CD4-positive, CD25-positive, alpha-beta regulatory T cell (primary cell): ENCODE measurements at regions not wholly inside any gene's neighbourhood (a gene's known extent, or its start where the extent isn't known, plus 50 kb on each side); places are given as distances from the start of the nearest gene placed in this dataset.

Experiments
- ATAC-seq, 2 donors: fragments of 150-1000 bp; cut with Tn5 transposase; one replicate each; pipeline ENCODE4 v1.10.0; 2021; ENCODE audit warnings: low read depth in 2 of 2, moderate number of reproducible peaks in 2 of 2, moderate library complexity in 1 of 2
- DNase-seq, 3 donors: peaks; one replicate each; pipeline versions ENCODE4 v3.0.0 to v3.0.0-alpha.2; 2012 to 2022; ENCODE audit warnings: mixed read lengths in 1 of 3
- H3K27ac ChIP-seq: one replicate; pipeline ENCODE4 v1.7.0; 2013; ENCODE audit warnings: mild to moderate bottlenecking, low read length; ENCODE audit not compliant: insufficient read depth, poor library complexity, severe bottlenecking
- H3K27me3 ChIP-seq: one replicate; pipeline ENCODE4 v1.7.0; 2013; ENCODE audit warnings: low read length; ENCODE audit not compliant: control insufficient read depth, insufficient read depth
- H3K36me3 ChIP-seq: one replicate; pipeline ENCODE4 v1.7.0; 2013; ENCODE audit warnings: mild to moderate bottlenecking, low read length, moderate library complexity; ENCODE audit not compliant: control insufficient read depth, insufficient read depth
- H3K4me1 ChIP-seq: 2 replicates; pipeline ENCODE4 v1.7.0; 2013; ENCODE audit warnings: mild to moderate bottlenecking, low read length; ENCODE audit not compliant: insufficient read depth, control insufficient read depth, poor library complexity, severe bottlenecking
- H3K4me3 ChIP-seq: one replicate; pipeline ENCODE4 v1.7.0; 2013; ENCODE audit warnings: low read depth, mild to moderate bottlenecking, low read length, moderate library complexity
- H3K9me3 ChIP-seq, 2 experiments: 1 replicate in 1 of 2; 2 replicates in 1 of 2; pipeline ENCODE4 v1.7.0; 2013; ENCODE audit warnings: low read length in 2 of 2, mild to moderate bottlenecking in 1 of 2, moderate library complexity in 1 of 2; ENCODE audit not compliant: control insufficient read depth in 2 of 2
- H3K27ac Mint-ChIP-seq, 3 donors: one replicate each; pipeline ENCODE4 v1.8.0; 2020 to 2022; ENCODE audit warnings: mild to moderate bottlenecking in 3 of 3, mixed read lengths in 3 of 3, moderate library complexity in 2 of 3
- H3K27me3 Mint-ChIP-seq: one replicate; pipeline ENCODE4 v1.8.0; 2022; ENCODE audit warnings: mild to moderate bottlenecking, mixed read lengths
- H3K36me3 Mint-ChIP-seq: one replicate; pipeline ENCODE4 v1.8.0; 2020; ENCODE audit warnings: mixed read lengths
- H3K4me1 Mint-ChIP-seq, 4 donors: one replicate each; pipeline ENCODE4 v1.8.0; 2020 to 2022; ENCODE audit warnings: mixed read lengths in 4 of 4, mild to moderate bottlenecking in 1 of 4
- H3K4me3 Mint-ChIP-seq, 4 donors: one replicate each; pipeline ENCODE4 v1.8.0; 2020 to 2022; ENCODE audit warnings: mild to moderate bottlenecking in 4 of 4, mixed read lengths in 4 of 4, moderate library complexity in 3 of 4
- H3K9me3 Mint-ChIP-seq, 7 donors: one replicate each; pipeline ENCODE4 v1.8.0; 2020 to 2022; ENCODE audit warnings: mixed read lengths in 7 of 7, mild to moderate bottlenecking in 3 of 7, moderate library complexity in 2 of 7

DNA sequence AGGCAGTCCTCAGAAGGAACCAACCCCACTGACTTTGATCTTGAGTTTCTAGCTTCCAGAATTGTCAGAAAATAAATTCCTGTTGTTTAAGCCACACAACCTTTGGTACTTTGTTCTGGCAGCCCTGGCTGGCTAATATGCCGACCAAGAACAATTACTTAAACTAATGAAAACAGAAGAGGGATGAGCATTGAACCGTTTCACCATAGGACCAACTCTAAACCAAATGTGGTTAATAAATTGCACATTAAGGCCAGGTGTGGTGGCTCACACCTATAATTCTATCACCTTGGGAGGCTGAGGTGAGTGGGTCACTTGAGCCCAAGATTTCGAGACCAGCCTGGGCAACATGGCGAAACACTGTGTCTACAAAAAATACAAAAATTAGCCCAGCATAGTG, 160.9 kb upstream of the RAI14 start:
- DNase-seq: no peak
- no peaks in the 10 kb centered on the region for H3K27me3 ChIP-seq
- peaks cover 0 to 3% (median 0%) of the 10 kb centered on the region in 7 donors for H3K9me3 Mint-ChIP-seq
- ATAC-seq: no peak
- H3K36me3 Mint-ChIP-seq: no peaks in the 10 kb centered on the region
- H3K27me3 Mint-ChIP-seq: no peaks in the 10 kb centered on the region
- no peaks in the 10 kb centered on the region for H3K36me3 ChIP-seq
- H3K4me1 Mint-ChIP-seq: peaks cover 0 to 2% (median 0%) of the 10 kb centered on the region in 4 donors
- no peak overlapping the region for H3K27ac ChIP-seq
- H3K27ac Mint-ChIP-seq: peak overlapping the region in 1 of 3 donors; percentile 69
- H3K4me3 Mint-ChIP-seq: no peak overlapping the region
- no peaks in the 10 kb centered on the region for H3K4me1 ChIP-seq
- no peak overlapping the region for H3K4me3 ChIP-seq
- H3K9me3 ChIP-seq: no peaks in the 10 kb centered on the region

DNA sequence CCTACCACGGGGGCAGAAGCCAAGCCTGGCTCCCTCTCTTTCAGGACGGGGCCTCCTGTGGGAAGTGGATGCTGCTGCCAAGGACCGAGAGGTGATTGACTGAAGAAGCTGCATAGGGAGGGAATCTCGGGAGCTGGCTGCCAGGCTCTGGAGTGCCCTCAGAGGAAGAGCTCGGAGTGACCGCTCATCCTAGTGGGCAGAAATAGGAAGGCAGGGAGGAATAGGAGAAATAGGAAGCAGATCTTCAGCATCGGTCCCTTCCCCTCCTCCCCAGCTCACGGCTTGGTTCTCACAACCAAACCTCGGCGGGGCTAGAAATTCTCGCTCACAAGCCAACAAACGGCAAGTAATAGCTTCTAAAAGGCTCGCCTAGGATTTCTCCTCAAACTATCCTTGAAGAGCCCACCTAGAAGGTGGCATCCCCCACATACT, 159.9 kb upstream of the RAI14 start:
- DNase-seq: no peak
- Mint-ChIP-seq H3K4me3 (no peak overlapping the region), H3K36me3 (no peaks in the 10 kb centered on the region), H3K9me3 (peaks cover 0 to 3% (median 0%) of the 10 kb centered on the region in 7 donors), H3K27ac (no peak overlapping the region), H3K27me3 (no peaks in the 10 kb centered on the region), H3K4me1 (peaks cover 0 to 2% (median 0%) of the 10 kb centered on the region in 4 donors)
- H3K4me1 ChIP-seq: no peaks in the 10 kb centered on the region
- no peaks in the 10 kb centered on the region for H3K27me3 ChIP-seq
- no peak for ATAC-seq
- H3K9me3 ChIP-seq: no peaks in the 10 kb centered on the region
- H3K27ac ChIP-seq: no peak overlapping the region
- no peak overlapping the region for H3K4me3 ChIP-seq
- no peaks in the 10 kb centered on the region for H3K36me3 ChIP-seq

DNA sequence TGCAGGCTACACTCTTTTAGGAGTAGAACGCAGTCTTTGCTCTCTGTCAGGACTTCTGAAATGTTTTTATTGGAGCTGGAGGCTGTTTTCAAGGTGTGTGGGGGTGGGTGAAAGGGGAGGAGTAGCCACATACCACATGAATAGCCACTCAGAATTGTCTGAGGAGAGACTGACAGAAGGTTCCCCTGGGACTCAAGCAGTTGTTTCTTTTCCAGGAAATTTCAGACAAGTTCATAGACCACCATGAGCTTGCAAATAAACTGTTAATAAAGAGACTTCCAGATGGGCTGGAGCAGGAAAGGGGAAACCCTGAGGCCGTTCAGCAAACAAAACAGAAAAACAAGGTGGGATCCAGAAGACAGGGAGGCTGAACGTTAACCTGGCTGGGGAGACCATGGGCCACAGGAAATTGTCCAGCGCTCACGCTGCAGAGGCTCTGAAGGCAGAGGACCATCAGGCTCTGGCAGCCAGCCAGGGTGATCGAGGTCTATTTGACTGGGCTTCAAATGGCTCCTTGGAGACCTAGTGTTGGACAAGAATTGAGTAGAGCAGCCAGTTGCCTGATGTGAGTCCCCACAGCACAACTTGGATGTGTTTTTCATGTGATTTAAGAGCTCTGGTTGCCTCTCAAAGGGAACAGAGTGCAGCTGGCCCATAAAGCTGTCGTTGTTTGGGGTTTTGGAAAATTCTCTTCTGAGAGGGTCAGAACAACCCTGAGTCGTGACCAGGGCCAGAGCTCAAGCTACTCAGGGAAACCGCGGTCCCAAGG, 159.2 kb upstream of the RAI14 start:
- Mint-ChIP-seq H3K27ac (no peak overlapping the region), H3K9me3 (peaks cover 0 to 3% (median 0%) of the 10 kb centered on the region in 7 donors), H3K36me3 (no peaks in the 10 kb centered on the region), H3K4me3 (no peak overlapping the region), H3K4me1 (peaks cover 0 to 2% (median 0%) of the 10 kb centered on the region in 4 donors), H3K27me3 (no peaks in the 10 kb centered on the region)
- H3K36me3 ChIP-seq: no peaks in the 10 kb centered on the region
- no peaks in the 10 kb centered on the region for H3K27me3 ChIP-seq
- H3K27ac ChIP-seq: no peak overlapping the region
- no peak overlapping the region for H3K4me3 ChIP-seq
- ATAC-seq: no peak
- H3K9me3 ChIP-seq: no peaks in the 10 kb centered on the region
- DNase-seq: no peak
- H3K4me1 ChIP-seq: no peaks in the 10 kb centered on the region

DNA sequence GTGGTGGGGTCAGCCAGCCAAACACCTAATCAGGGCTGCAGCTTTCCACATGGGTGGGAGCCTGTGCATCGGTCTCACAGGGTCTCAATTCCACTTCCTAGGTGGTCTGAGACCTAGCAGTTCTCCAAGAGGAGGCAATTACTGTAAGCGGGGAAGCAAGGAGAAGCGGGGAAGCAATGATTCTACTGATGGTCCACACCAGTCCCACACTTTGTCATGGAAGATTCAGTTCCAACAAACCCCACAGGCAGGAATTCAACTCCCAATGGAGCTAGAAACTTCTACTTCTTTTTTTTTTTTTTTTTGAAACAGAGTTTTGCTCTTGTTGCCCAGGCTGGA, 158.7 kb upstream of the RAI14 start:
- no peak for DNase-seq
- Histone ChIP-seq H3K4me1 (no peaks in the 10 kb centered on the region), H3K27ac (no peak overlapping the region), H3K36me3 (no peaks in the 10 kb centered on the region), H3K9me3 (no peaks in the 10 kb centered on the region), H3K4me3 (no peak overlapping the region), H3K27me3 (no peaks in the 10 kb centered on the region)
- Mint-ChIP-seq H3K36me3 (no peaks in the 10 kb centered on the region), H3K4me3 (no peak overlapping the region), H3K27ac (no peak overlapping the region), H3K9me3 (peaks cover 0 to 3% (median 0%) of the 10 kb centered on the region in 7 donors), H3K27me3 (peaks cover 4% of the 10 kb centered on the region), H3K4me1 (peaks cover 0 to 2% (median 0%) of the 10 kb centered on the region in 4 donors)
- ATAC-seq: no peak

DNA sequence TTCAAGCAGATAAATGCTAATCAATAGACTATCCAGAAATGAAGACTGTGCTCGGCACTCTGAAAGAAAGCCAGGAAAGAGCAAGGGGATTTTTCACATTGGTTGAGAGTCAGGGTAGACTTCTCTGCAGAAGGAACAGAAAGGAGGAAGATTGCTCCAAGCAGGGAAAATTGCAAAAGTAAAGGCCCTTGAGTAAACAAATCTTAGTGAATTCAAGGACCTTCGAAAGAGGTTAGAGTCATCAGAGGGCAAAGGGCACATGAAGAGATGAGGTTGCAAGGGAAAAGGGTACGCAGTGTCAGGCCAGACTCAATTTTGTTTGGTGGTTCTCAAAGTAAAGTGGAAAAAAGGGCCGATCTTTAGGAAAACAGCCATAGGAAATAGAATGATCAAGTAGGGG, 157.6 kb upstream of the RAI14 start:
- Mint-ChIP-seq H3K27ac (no peak overlapping the region), H3K4me1 (peaks cover 0 to 2% (median 0%) of the 10 kb centered on the region in 4 donors), H3K4me3 (no peak overlapping the region), H3K27me3 (peaks cover 5% of the 10 kb centered on the region), H3K36me3 (no peaks in the 10 kb centered on the region), H3K9me3 (peaks cover 0 to 3% (median 0%) of the 10 kb centered on the region in 7 donors)
- no peak overlapping the region for H3K27ac ChIP-seq
- DNase-seq (no peak), ATAC-seq (no peak)
- no peaks in the 10 kb centered on the region for H3K9me3 ChIP-seq
- no peaks in the 10 kb centered on the region for H3K27me3 ChIP-seq
- no peaks in the 10 kb centered on the region for H3K4me1 ChIP-seq
- H3K4me3 ChIP-seq: no peak overlapping the region
- H3K36me3 ChIP-seq: no peaks in the 10 kb centered on the region

DNA sequence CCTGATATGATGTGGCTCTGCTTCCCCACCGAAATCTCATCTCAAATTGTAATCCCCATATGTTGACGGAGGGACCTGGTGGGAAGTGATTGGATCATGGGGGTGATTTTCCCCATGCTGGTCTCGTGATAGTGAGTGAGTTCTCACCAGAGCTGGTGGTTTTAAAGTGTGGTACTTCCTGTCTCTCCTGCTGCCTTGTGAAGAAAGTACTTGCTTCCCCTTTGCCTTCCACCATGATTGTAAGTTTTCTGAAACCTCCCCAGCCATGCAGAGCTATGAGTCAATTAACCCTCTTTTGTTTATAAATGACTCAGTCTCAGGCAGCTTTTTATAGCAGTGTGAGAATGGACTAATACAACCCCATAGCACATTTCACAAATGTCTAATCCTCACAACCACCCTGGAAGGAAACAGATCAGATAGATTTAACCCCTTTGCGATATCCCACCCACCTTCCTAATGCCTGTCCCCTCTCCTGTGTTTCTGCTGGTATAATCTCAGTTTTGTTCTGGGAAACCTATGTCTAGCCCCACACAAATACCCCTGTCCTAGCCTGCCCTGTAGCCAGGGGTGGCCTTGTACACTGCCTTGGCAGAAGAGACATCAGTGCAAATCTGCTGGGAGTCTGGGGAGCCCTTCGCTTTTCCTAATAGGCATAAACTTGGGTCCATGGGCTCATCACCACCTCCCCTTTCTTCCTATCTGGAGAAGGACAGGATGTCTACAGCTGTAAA, 157.0 kb upstream of the RAI14 start:
- H3K9me3 ChIP-seq: no peaks in the 10 kb centered on the region
- no peaks in the 10 kb centered on the region for H3K27me3 ChIP-seq
- Mint-ChIP-seq H3K4me1 (peaks cover 0 to 2% (median 0%) of the 10 kb centered on the region in 4 donors), H3K27me3 (peaks cover 9% of the 10 kb centered on the region), H3K4me3 (no peak overlapping the region), H3K36me3 (no peaks in the 10 kb centered on the region), H3K9me3 (peaks cover 0 to 3% (median 0%) of the 10 kb centered on the region in 7 donors), H3K27ac (no peak overlapping the region)
- H3K36me3 ChIP-seq: no peaks in the 10 kb centered on the region
- ATAC-seq (peak; percentile 40 to 47), DNase-seq (peak in 1 of 3 donors; percentile 33)
- no peak overlapping the region for H3K27ac ChIP-seq
- no peaks in the 10 kb centered on the region for H3K4me1 ChIP-seq
- no peak overlapping the region for H3K4me3 ChIP-seq

DNA sequence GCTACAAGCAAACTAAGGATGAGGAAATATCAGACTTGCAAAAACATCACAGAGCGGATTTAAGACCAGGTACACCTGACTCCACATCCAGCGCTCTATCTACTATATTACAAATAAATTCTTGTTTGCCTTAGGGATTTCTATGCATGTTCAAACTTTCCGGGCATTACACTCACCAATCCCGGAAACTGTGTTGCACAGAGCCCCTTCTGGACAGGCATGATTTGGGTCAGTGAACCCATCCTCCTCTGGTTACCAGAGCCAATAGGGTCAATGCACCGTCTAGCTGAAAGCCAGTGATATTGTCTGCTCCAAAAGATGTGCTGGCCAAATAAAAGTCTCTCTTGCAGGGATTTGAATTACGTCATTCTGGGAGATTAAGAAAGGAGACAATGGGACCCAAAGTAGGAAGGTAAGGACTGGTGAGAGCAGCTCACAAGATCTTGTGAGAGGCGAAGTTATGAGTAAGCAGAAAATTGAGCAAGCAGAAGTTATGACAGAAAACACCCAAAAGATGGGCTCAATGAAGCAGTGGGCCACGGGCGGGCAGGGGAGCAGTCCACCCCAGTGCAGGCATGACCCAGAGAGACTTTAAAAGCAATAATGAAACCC, 155.8 kb upstream of the RAI14 start:
- no peaks in the 10 kb centered on the region for H3K4me1 ChIP-seq
- no peaks in the 10 kb centered on the region for H3K27me3 ChIP-seq
- Mint-ChIP-seq H3K36me3 (no peaks in the 10 kb centered on the region), H3K9me3 (peaks cover 0 to 4% (median 0%) of the 10 kb centered on the region in 7 donors), H3K4me3 (no peak overlapping the region), H3K4me1 (peaks cover 0 to 2% (median 0%) of the 10 kb centered on the region in 4 donors), H3K27ac (no peak overlapping the region), H3K27me3 (peaks cover 10% of the 10 kb centered on the region)
- H3K27ac ChIP-seq: no peak overlapping the region
- ATAC-seq (no peak), DNase-seq (no peak)
- no peaks in the 10 kb centered on the region for H3K36me3 ChIP-seq
- no peak overlapping the region for H3K4me3 ChIP-seq
- H3K9me3 ChIP-seq: no peaks in the 10 kb centered on the region
